GM12801 (cell line): ENCODE measurements at regions not wholly inside any gene's neighbourhood (a gene's known extent, or its start where the extent isn't known, plus 50 kb on each side); places are given as distances from the start of the nearest gene placed in this dataset.

Experiments used
- CTCF ChIP-seq: IDR thresholded peaks from one replicate; pipeline ENCODE4 v1.5.1; 2011; ENCODE audit warnings: control low read depth; ENCODE audit not compliant: insufficient read length; ENCODE audit errors: extremely low read depth

DNA sequence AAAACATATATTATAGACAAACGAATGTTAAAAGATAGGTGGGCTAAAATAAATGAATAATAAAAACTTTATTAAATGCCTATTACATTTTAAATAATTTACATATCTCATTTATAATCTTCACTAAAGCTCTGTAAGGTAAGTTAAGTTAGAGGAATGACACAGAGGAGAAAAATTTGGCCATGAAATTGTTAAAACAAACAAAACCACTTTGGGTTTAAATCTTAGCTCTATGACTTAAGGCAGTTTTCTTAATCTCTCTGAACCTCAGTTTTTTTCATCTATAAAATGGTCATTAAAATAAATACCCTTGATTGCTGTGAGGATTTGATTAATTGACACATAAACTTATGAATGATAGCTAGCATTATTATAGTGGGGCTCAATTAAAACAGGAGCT lies 404.8 kb upstream of the ATP11B start:
- no peak for TF ChIP-seq CTCF

DNA sequence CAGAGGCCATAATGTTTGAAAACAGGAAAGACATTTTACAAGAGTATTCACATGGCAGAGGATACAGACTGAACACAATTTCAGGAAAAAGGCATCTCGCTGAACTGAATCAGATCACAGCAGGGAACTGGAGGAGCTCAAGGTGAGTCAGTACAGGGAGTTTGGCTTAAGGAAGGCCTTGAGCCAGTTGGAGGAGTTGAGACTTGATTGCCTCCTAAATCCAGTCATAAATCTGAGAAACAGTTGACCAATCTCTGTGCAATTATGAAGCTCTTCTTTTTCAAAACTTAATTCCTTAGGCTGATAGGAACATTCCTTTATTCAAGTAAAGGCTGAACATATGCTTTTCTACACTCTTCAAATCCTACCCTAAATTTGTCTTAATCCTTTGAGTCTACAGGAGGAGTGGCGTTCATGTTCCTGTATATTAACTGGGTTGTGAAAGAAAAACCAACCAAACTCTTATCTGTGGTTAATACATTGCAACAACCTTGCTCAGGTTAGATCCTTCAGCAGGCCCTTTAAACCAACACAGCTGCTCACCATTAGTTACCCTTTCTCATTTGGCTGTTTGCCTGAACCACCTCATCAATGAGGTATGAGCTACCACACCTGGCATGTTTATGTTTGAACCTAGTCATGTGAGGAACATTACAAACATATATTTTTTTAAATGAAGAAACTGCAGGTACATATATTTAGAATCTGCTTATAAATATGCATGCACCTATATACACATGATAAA lies 404.1 kb upstream of the ATP11B start:
- TF ChIP-seq CTCF, result no peak

DNA sequence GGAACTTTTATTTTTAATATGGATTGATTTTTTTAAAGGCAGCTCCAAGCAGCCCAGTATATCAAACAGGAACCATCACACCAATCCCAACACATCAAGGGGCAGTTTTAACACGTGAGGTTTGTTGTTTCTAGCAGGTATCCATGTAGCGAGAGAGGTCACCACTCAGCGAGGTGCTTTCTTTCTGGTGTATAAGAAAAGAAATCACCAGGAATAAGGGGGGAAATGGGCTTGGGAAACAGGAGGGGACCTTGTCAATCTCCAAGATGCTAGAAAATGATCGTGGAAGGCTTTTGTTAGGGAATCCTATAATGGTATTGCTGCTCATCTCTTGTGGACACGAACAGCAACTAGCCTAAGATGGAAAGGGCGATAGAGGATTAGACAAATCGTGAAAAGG lies 402.9 kb upstream of the ATP11B start:
- no peak for TF ChIP-seq CTCF

DNA sequence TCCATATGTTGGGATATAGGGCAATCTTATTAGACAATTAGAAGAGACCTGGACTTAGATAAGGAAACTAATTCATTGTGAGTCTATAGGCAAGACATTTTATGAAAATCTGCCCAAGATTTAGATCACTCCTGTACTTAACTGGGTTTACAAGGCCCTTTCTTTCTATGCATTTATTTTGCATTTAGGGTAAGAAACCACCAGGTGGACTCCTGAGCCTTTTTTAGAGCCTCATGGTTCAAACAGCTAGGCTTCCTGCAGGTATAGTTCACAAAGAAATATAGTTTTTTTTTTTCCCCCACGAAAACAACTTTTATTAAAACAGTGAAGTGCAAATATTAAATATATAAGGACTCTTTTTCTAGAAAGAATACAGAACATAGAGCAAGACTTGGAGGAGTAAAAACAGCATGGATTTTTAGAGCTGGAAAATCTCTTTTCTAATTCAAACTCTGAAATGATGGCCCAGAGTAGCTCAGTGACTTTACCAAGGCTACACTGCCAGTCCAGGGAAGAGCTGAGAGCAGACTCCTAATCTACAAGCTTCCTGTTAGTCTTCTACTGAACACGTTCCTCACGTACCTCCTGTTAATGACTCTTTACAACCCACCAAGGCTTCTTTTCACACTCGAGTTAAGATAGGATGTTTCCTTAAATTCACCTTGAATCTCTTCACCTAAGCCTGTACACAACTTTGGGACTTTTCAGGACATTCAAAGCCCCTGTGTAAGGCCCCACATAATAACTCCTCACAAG lies 400.9 kb upstream of the ATP11B start:
- TF ChIP-seq CTCF, result no peak

- TF ChIP-seq CTCF, result no peak
Observed at GRCh38 chr3:182393151-182393550, 400.2 kb upstream of the ATP11B start.

- no peak for TF ChIP-seq CTCF
Observed at GRCh38 chr3:182393830-182394367, 399.4 kb upstream of the ATP11B start.

GRCh38 chr3:182397164-182397563 lies 396.1 kb upstream of the ATP11B start:
- no peak for TF ChIP-seq CTCF
